Activated naive CD8-positive, alpha-beta T cell treated with anti-CD3 and anti-CD28 coated beads for 36 hours (primary cell): ENCODE measurements at regions not wholly inside any gene's neighbourhood (a gene's known extent, or its start where the extent isn't known, plus 50 kb on each side); places are given as distances from the start of the nearest gene placed in this dataset.
A peak's percentile ranks its signal among the peaks of the same experiment; 100 is the strongest.

Experiments
- DNase-seq: peaks from one replicate; pipeline ENCODE4 v3.0.0; 2021
- H3K27ac Mint-ChIP-seq: one replicate; pipeline ENCODE4 v1.8.0; 2022; ENCODE audit warnings: mild to moderate bottlenecking, moderate library complexity, mixed read lengths
- H3K27me3 Mint-ChIP-seq: one replicate; pipeline ENCODE4 v1.8.0; 2022; ENCODE audit warnings: mild to moderate bottlenecking, mixed read lengths
- H3K36me3 Mint-ChIP-seq: one replicate; pipeline ENCODE4 v1.8.0; 2021; ENCODE audit warnings: mild to moderate bottlenecking, mixed read lengths
- H3K4me1 Mint-ChIP-seq: one replicate; pipeline ENCODE4 v1.8.0; 2021; ENCODE audit warnings: mixed read lengths
- H3K4me3 Mint-ChIP-seq: one replicate; pipeline ENCODE4 v1.8.0; 2022; ENCODE audit warnings: mild to moderate bottlenecking, moderate library complexity, mixed read lengths
- H3K9me3 Mint-ChIP-seq: one replicate; pipeline ENCODE4 v1.8.0; 2022; ENCODE audit warnings: mixed read lengths

- H3K36me3 Mint-ChIP-seq, result no peaks in the 10 kb centered on the region
- no peak overlapping the region for H3K27ac Mint-ChIP-seq
- DNase-seq, result no peak
- peaks cover 14% of the 10 kb centered on the region for H3K4me1 Mint-ChIP-seq
- no peak overlapping the region for H3K4me3 Mint-ChIP-seq
- peaks cover 71% of the 10 kb centered on the region for H3K27me3 Mint-ChIP-seq
- no peaks in the 10 kb centered on the region for H3K9me3 Mint-ChIP-seq
Observed at GRCh38 chr6:166228839-166229528, 61.3 kb upstream of the TBXT start.

DNA sequence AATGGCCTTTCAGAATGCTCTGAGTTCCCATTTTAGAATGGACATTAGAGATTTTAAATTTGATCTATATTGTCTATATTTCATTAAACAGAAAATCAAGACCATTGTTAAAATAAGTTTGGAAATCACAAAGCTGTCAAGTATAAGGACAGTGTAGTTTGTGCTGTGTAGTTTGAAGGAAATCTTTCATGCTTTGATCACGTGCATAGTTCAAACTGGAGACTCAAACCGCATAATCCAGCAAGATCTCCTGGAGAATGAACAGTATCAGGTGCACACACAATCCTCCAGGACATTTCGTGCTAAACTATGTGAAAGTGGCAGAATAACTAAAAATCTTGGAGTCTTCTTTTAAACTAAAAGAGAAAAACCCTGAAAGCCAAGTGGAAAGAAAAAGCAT lies 60.8 kb upstream of the TBXT start:
- no peak for DNase-seq
- no peak overlapping the region for H3K4me3 Mint-ChIP-seq
- H3K9me3 Mint-ChIP-seq, result no peaks in the 10 kb centered on the region
- peaks cover 14% of the 10 kb centered on the region for H3K4me1 Mint-ChIP-seq
- no peaks in the 10 kb centered on the region for H3K36me3 Mint-ChIP-seq
- peaks cover 74% of the 10 kb centered on the region for H3K27me3 Mint-ChIP-seq
- H3K27ac Mint-ChIP-seq, result no peak overlapping the region

GRCh38 chr6:166223079-166223478 lies 55.4 kb upstream of the TBXT start:
- Mint-ChIP-seq H3K4me1 (peaks cover 2% of the 10 kb centered on the region), H3K27ac (no peak overlapping the region), H3K27me3 (peaks cover 59% of the 10 kb centered on the region), H3K4me3 (no peak overlapping the region), H3K36me3 (no peaks in the 10 kb centered on the region), H3K9me3 (peaks cover 1% of the 10 kb centered on the region)
- DNase-seq, result no peak

GRCh38 chr6:166222631-166223030 lies 55.0 kb upstream of the TBXT start:
- H3K9me3 Mint-ChIP-seq, result peaks cover 1% of the 10 kb centered on the region
- peaks cover 2% of the 10 kb centered on the region for H3K4me1 Mint-ChIP-seq
- H3K4me3 Mint-ChIP-seq, result no peak overlapping the region
- no peaks in the 10 kb centered on the region for H3K36me3 Mint-ChIP-seq
- no peak overlapping the region for H3K27ac Mint-ChIP-seq
- H3K27me3 Mint-ChIP-seq, result peaks cover 56% of the 10 kb centered on the region
- DNase-seq, result no peak

- Mint-ChIP-seq H3K9me3 (peaks cover 1% of the 10 kb centered on the region), H3K27ac (no peak overlapping the region), H3K36me3 (no peaks in the 10 kb centered on the region), H3K27me3 (peaks cover 48% of the 10 kb centered on the region), H3K4me3 (no peak overlapping the region), H3K4me1 (peaks cover 2% of the 10 kb centered on the region)
- no peak for DNase-seq
Observed at GRCh38 chr6:166221636-166222035, 54.0 kb upstream of the TBXT start.

DNA sequence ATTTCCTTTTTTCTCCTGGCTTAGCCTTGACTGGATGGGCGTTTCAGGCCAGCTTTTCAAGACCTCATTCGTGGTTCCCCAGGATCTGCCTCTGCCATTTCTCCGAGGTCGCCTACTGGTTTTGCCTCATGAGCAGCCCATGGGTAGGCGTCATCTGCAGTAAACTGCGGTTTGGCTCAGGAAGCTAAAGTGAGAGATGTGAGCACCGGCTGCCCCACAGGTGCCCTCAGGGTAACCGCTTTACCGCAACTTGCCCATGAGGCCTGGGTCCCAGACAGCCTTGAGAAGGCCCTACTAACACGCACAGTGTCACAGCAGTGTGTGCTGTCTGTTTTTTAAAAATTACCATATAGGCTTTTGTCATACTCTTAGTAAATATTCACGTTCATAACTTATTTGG lies 53.4 kb upstream of the TBXT start:
- peak; percentile 8 for DNase-seq
- Mint-ChIP-seq H3K9me3 (peaks cover 1% of the 10 kb centered on the region), H3K4me1 (peaks cover 2% of the 10 kb centered on the region), H3K27me3 (peaks cover 42% of the 10 kb centered on the region), H3K36me3 (no peaks in the 10 kb centered on the region), H3K4me3 (no peak overlapping the region), H3K27ac (no peak overlapping the region)
